ENCODE measurements at regions not wholly inside any gene's neighbourhood (a gene's known extent, or its start where the extent isn't known, plus 50 kb on each side); places are given as distances from the start of the nearest gene placed in this dataset.

DNA sequence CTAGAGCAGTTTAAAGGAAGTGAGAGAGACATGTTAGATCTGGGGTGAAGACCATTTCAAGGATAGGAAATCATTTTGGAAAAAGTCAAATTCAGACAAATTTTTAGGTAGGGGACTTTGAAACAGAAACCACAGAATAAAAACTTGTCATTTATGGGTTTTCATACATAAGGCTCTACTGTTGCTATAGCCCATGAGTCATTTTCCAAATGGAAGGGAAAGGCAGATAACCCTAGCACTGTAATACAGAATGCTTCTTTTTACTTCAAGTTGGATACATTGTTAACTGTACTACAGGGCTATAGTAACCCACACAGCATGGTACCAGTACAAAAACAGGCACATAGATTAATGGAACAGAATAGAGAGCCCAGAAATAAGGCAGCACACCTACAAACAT lies 455.4 kb downstream of the EBF1 start:
- H3K9me3 Mint-ChIP-seq: no peaks in the 10 kb centered on the region
- no peaks in the 10 kb centered on the region for H3K36me3 Mint-ChIP-seq (ENCODE audit: low read depth)
- peaks cover 11% of the 10 kb centered on the region for H3K27me3 Mint-ChIP-seq
- no peak for ATAC-seq (replicated peaks)
- H3K4me3 Mint-ChIP-seq: no peak overlapping the region
- no peaks in the 10 kb centered on the region for H3K4me1 Mint-ChIP-seq
- no peak overlapping the region for H3K27ac Mint-ChIP-seq

DNA sequence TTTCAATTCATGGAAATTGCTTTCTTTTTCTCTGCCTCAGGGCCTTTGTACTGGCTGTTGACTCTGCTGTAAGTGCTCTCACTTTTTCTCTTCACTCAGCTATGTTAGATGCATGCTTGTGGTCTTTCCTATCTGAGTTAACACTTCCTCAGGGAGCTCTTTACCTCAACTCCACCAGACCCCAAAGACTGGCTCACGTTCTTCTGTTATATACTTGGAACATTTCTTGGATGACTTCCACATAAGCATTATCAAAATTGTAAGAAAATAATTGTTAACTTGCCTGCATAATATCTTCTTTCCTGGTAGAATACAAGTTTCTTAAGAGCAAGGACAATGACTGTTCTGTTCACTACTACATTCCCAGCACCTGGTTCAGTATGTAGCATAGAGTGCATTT lies 455.9 kb downstream of the EBF1 start:
- no peaks in the 10 kb centered on the region for H3K9me3 Mint-ChIP-seq
- H3K27ac Mint-ChIP-seq: no peak overlapping the region
- ATAC-seq (replicated peaks): no peak
- no peaks in the 10 kb centered on the region for H3K4me1 Mint-ChIP-seq
- H3K27me3 Mint-ChIP-seq: peaks cover 11% of the 10 kb centered on the region
- no peak overlapping the region for H3K4me3 Mint-ChIP-seq
- H3K36me3 Mint-ChIP-seq (ENCODE audit: low read depth): no peaks in the 10 kb centered on the region

GRCh38 chr5:158642879-158643278 lies 456.8 kb downstream of the EBF1 start:
- Mint-ChIP-seq H3K4me3 (no peak overlapping the region), H3K27me3 (peaks cover 11% of the 10 kb centered on the region), H3K4me1 (no peaks in the 10 kb centered on the region), H3K9me3 (no peaks in the 10 kb centered on the region), H3K36me3 (ENCODE audit: low read depth) (no peaks in the 10 kb centered on the region), H3K27ac (no peak overlapping the region)
- no peak for ATAC-seq (replicated peaks)

- Mint-ChIP-seq H3K9me3 (no peaks in the 10 kb centered on the region), H3K4me3 (no peak overlapping the region), H3K4me1 (no peaks in the 10 kb centered on the region), H3K27me3 (peaks cover 14% of the 10 kb centered on the region), H3K27ac (no peak overlapping the region), H3K36me3 (ENCODE audit: low read depth) (no peaks in the 10 kb centered on the region)
- no peak for ATAC-seq (replicated peaks)
Measured at GRCh38 chr5:158641016-158641415, 458.7 kb downstream of the EBF1 start.

DNA sequence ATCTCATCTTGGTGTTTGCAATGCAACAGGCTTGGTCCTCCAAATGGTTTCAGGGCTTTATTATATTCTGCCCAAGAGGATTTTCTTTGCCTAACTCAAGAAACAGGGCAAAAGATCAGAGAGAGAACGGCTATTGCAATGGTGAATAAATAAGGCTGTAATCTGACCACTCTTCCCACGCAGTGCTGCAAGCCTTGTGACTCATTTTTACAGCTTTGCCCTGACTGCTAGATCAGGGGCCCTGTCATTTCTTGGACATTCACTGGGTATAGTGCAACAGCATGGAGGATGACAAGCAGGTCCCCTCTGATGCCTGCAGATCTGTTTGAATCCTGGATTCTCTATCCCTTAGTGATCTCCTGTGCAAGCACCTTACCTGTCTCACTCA lies 459.1 kb downstream of the EBF1 start:
- no peak for ATAC-seq (replicated peaks)
- Mint-ChIP-seq H3K27ac (no peak overlapping the region), H3K36me3 (ENCODE audit: low read depth) (no peaks in the 10 kb centered on the region), H3K4me3 (no peak overlapping the region), H3K9me3 (no peaks in the 10 kb centered on the region), H3K27me3 (peaks cover 17% of the 10 kb centered on the region), H3K4me1 (no peaks in the 10 kb centered on the region)

GRCh38 chr5:158639881-158640592 lies 459.7 kb downstream of the EBF1 start:
- no peaks in the 10 kb centered on the region for H3K9me3 Mint-ChIP-seq
- no peaks in the 10 kb centered on the region for H3K36me3 Mint-ChIP-seq (ENCODE audit: low read depth)
- H3K4me3 Mint-ChIP-seq: no peak overlapping the region
- H3K4me1 Mint-ChIP-seq: no peaks in the 10 kb centered on the region
- ATAC-seq (replicated peaks): no peak
- no peak overlapping the region for H3K27ac Mint-ChIP-seq
- H3K27me3 Mint-ChIP-seq: peaks cover 17% of the 10 kb centered on the region

- H3K27ac Mint-ChIP-seq: no peak overlapping the region
- H3K4me1 Mint-ChIP-seq: no peaks in the 10 kb centered on the region
- H3K27me3 Mint-ChIP-seq: peaks cover 10% of the 10 kb centered on the region
- no peak overlapping the region for H3K4me3 Mint-ChIP-seq
- no peaks in the 10 kb centered on the region for H3K9me3 Mint-ChIP-seq
- H3K36me3 Mint-ChIP-seq (ENCODE audit: low read depth): no peaks in the 10 kb centered on the region
- ATAC-seq (replicated peaks): no peak
Measured at GRCh38 chr5:158638396-158638795, 461.3 kb downstream of the EBF1 start.

GRCh38 chr5:158637039-158637438 lies 462.7 kb downstream of the EBF1 start:
- Mint-ChIP-seq H3K27ac (no peak overlapping the region), H3K4me3 (no peak overlapping the region), H3K9me3 (no peaks in the 10 kb centered on the region), H3K4me1 (no peaks in the 10 kb centered on the region), H3K27me3 (peaks cover 8% of the 10 kb centered on the region), H3K36me3 (ENCODE audit: low read depth) (no peaks in the 10 kb centered on the region)
- ATAC-seq (replicated peaks): no peak

DNA sequence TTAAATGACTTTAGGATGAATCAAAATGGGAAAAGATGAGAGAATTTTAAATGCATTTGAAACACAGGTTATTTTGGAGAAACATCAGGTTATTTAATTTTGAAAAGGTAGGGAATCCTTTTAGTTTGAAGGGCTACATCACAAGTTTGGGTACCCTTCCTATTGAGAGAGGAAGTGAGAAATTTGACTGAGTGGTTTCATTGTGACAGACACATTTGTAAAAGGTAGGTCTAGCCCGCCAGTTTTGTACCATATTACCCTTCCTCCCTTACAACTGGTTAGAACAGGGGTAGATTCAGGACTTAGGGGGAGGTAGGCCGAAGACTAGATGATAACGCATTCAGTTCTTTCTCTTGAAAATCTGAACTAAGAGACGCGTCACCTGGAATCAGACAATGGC lies 464.2 kb downstream of the EBF1 start:
- H3K27ac Mint-ChIP-seq: no peak overlapping the region
- H3K4me3 Mint-ChIP-seq: no peak overlapping the region
- H3K36me3 Mint-ChIP-seq (ENCODE audit: low read depth): no peaks in the 10 kb centered on the region

GRCh38 chr5:158634714-158635113 lies 465.0 kb downstream of the EBF1 start:
- no peak for ATAC-seq (replicated peaks)
- Mint-ChIP-seq H3K27me3 (peaks cover 16% of the 10 kb centered on the region), H3K27ac (no peak overlapping the region), H3K4me3 (no peak overlapping the region), H3K36me3 (ENCODE audit: low read depth) (no peaks in the 10 kb centered on the region), H3K4me1 (no peaks in the 10 kb centered on the region), H3K9me3 (no peaks in the 10 kb centered on the region)

More for the DNA sequence above, 464.2 kb downstream of the EBF1 start:
- no peak for ATAC-seq (replicated peaks)
- no peaks in the 10 kb centered on the region for H3K9me3 Mint-ChIP-seq
- peaks cover 12% of the 10 kb centered on the region for H3K27me3 Mint-ChIP-seq
- no peaks in the 10 kb centered on the region for H3K4me1 Mint-ChIP-seq

GRCh38 chr5:158629591-158630312 lies 470.0 kb downstream of the EBF1 start:
- H3K9me3 Mint-ChIP-seq: peaks cover 4% of the 10 kb centered on the region
- no peak for ATAC-seq (replicated peaks)
- H3K27me3 Mint-ChIP-seq: peaks cover 12% of the 10 kb centered on the region
- H3K36me3 Mint-ChIP-seq (ENCODE audit: low read depth): no peaks in the 10 kb centered on the region
- no peak overlapping the region for H3K4me3 Mint-ChIP-seq
- H3K27ac Mint-ChIP-seq: no peak overlapping the region
- no peaks in the 10 kb centered on the region for H3K4me1 Mint-ChIP-seq

- no peak for ATAC-seq (replicated peaks)
- Mint-ChIP-seq H3K36me3 (ENCODE audit: low read depth) (no peaks in the 10 kb centered on the region), H3K27me3 (peaks cover 12% of the 10 kb centered on the region), H3K27ac (no peak overlapping the region), H3K4me1 (no peaks in the 10 kb centered on the region), H3K4me3 (no peak overlapping the region), H3K9me3 (peaks cover 4% of the 10 kb centered on the region)
Measured at GRCh38 chr5:158626718-158627117, 473.0 kb downstream of the EBF1 start.

- Mint-ChIP-seq H3K9me3 (peaks cover 4% of the 10 kb centered on the region), H3K36me3 (ENCODE audit: low read depth) (no peaks in the 10 kb centered on the region), H3K4me3 (no peak overlapping the region), H3K27me3 (peaks cover 4% of the 10 kb centered on the region), H3K4me1 (no peaks in the 10 kb centered on the region), H3K27ac (no peak overlapping the region)
- ATAC-seq (replicated peaks): no peak
Measured at GRCh38 chr5:158623971-158624370, 475.7 kb downstream of the EBF1 start.

GRCh38 chr5:158621391-158621790 lies 478.3 kb downstream of the EBF1 start:
- H3K9me3 Mint-ChIP-seq: no peaks in the 10 kb centered on the region
- H3K36me3 Mint-ChIP-seq (ENCODE audit: low read depth): no peaks in the 10 kb centered on the region

DNA sequence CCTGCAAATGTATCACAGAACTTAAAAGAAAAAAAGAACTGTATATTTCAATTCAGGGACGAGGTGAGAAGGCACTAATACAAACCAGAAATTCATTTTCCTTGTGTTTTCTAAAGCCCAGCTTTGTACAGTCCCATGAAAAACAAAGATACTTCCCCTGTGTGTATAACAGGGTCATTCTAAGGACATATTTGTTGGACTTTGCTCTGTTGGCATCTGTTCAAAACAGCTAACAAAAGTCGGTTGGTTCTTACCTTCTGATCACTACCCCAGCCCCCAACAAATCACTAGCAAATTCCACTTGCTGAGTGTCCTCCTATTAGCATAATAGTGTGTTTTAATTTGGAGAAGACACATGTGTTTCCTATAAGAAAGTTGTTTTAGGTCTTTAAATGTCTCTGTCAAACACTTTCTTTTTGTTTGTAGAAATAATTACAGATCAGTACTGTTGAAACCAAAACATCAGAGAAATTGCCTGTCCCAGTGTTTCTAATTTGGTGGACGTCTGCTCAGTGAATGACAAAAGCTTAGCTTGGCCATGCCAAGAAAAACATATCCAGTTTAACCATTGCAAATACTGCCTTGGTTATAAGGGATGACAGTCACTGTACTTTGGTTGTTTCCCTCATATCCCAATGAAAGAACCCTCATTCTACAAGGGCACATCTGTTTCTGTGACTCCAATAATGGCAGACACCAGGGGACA lies 480.5 kb downstream of the EBF1 start:
- H3K27ac Mint-ChIP-seq: no peak overlapping the region
- no peaks in the 10 kb centered on the region for H3K4me1 Mint-ChIP-seq
- no peak overlapping the region for H3K4me3 Mint-ChIP-seq
- no peaks in the 10 kb centered on the region for H3K27me3 Mint-ChIP-seq
- ATAC-seq (replicated peaks): no peak
- no peaks in the 10 kb centered on the region for H3K36me3 Mint-ChIP-seq (ENCODE audit: low read depth)
- no peaks in the 10 kb centered on the region for H3K9me3 Mint-ChIP-seq

More at GRCh38 chr5:158621391-158621790, 478.3 kb downstream of the EBF1 start:
- Mint-ChIP-seq H3K4me1 (no peaks in the 10 kb centered on the region), H3K27ac (no peak overlapping the region), H3K27me3 (no peaks in the 10 kb centered on the region), H3K4me3 (no peak overlapping the region)
- no peak for ATAC-seq (replicated peaks)

Data from activated T-helper 17 cell treated with anti-CD3 and anti-CD28 coated beads, Interleukin-2, amount 50 U/mL, for 72 hours (primary cell).